Testis (tissue), 2 donors: ENCODE measurements at regions not wholly inside any gene's neighbourhood (a gene's known extent, or its start where the extent isn't known, plus 50 kb on each side); places are given as distances from the start of the nearest gene placed in this dataset.
"Not testable (repeated sequence)": the region's sequence is repeated elsewhere in the genome, so short reads cannot be mapped to it uniquely, and the experiment has no call there.

Experiments used
- CTCF ChIP-seq, 3 experiments: fragments of 450-650 bp in 2 of 3; fragments of 200-600 bp in 1 of 3; sonication (generic) in 1 of 3; IDR thresholded peaks; one replicate each; pipeline ENCODE4 v1.5.1; 2016 to 2019; ENCODE audit warnings: antibody characterized with exemption in 3 of 3, mild to moderate bottlenecking in 2 of 3, moderate library complexity in 1 of 3
- POLR2A ChIP-seq: fragments of 450-650 bp; IDR thresholded peaks from one replicate; pipeline ENCODE4 v1.6.1; 2017; ENCODE audit warnings: antibody characterized with exemption, mild to moderate bottlenecking, moderate library complexity

GRCh38 chr3:75582536-75582935 is 81.6 kb upstream of the FRG2C start:
- not testable (repeated sequence) for TF ChIP-seq CTCF (IDR thresholded peaks at IDR 0.05); POLR2A
